ENCODE measurements at regions not wholly inside any gene's neighbourhood (a gene's known extent, or its start where the extent isn't known, plus 50 kb on each side); places are given as distances from the start of the nearest gene placed in this dataset.

DNA sequence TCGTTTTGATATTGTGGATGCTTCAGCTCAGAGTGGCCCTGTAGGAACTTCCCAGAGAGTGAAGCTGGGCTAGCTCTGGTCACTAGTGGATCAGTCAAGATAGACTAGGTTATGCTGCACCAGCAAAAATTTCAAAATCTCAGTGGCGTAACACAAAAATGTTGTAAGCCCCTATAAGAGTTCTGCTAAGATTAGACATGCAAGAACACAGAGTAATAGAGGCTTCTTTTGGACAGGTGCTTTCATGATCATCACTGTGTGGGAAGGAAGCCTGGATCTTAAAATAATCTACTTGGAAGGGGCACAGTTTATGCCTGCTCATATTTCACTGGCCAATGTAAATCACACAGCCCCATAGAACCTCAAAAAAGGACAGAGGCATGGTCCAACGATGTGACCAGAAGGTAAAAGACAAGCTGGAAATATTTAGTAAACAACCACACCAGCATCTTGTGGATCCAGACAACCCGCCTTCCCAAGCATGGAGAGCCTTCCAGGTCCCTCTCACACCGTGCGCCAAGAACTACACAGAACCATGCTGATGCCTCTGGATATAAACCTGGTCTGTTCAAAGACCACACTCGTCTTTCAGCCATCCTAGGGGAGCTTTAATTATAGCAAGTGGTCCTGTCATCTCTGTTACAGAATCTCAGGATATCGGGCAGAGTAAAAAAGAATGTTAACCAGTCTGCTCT is 554.3 kb downstream of the EPHB1 start:
- DNase-seq (ENCODE audit: insufficient read length, low spot score) (no peak), FAIRE-seq (no peak)
- TF ChIP-seq POLR2AphosphoS5 (IDR thresholded peaks at IDR 0.05; ENCODE audit: low read depth, low read length): no peak
- no peak for TF ChIP-seq POLR2A (IDR thresholded peaks at IDR 0.05; ENCODE audit: low read depth, low read length)
- no peak for TF ChIP-seq SPI1 (IDR thresholded peaks at IDR 0.05; ENCODE audit: low read depth, low read length)
- TF ChIP-seq TAF1 (IDR thresholded peaks at IDR 0.05; ENCODE audit: low read depth, low read length): no peak
- no peak for TF ChIP-seq POU2F2 (IDR thresholded peaks at IDR 0.05; ENCODE audit: low read depth, low read length)
- TF ChIP-seq PAX5 (IDR thresholded peaks at IDR 0.05; ENCODE audit: insufficient read depth, low read length, severe bottlenecking): no peak

DNA sequence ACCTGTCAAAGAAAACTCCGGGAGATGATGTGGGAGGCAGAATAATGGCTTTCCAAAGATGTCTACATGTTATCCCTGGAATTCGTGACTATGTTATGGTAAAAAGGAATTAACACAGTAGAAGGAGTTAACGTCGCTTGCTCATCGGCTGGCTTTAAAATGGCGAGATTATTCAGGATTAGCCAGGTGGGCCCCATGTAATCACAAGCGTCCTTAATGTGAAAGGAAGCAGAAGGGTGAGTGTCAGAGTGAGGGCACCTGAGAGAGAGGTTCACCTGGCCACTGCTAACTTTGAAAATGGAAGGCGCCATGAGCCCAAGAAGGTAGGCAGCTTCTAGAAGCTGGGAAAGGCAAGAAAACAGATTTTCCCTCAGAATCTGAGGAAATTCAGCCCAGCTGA is 557.2 kb downstream of the EPHB1 start:
- TF ChIP-seq POLR2AphosphoS5 (IDR thresholded peaks at IDR 0.05; ENCODE audit: low read depth, low read length) (no peak), SPI1 (IDR thresholded peaks at IDR 0.05; ENCODE audit: low read depth, low read length) (no peak), POU2F2 (IDR thresholded peaks at IDR 0.05; ENCODE audit: low read depth, low read length) (no peak), POLR2A (IDR thresholded peaks at IDR 0.05; ENCODE audit: low read depth, low read length) (no peak), PAX5 (IDR thresholded peaks at IDR 0.05; ENCODE audit: insufficient read depth, low read length, severe bottlenecking) (no peak), TAF1 (IDR thresholded peaks at IDR 0.05; ENCODE audit: low read depth, low read length) (no peak)
- DNase-seq (ENCODE audit: insufficient read length, low spot score): no peak
- no peak for FAIRE-seq

DNA sequence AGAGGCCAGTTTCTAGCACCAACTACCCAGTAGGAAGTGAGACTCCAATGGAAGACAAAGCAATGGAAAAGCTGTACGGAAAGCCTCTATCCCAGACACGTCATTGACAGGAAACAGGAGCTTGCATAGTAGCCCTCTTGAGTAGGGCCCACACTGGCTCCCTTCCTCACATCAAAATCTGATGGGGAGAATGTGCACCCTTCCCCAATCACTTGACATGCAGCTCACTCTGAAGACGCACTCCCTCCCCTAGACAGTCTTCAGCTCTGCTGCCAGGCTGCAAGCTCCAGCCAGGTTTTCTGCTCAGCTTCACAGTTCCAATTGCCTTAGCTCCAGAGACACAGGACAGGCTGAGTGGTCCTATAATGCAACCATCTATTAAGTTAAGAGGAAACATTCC is 567.8 kb downstream of the EPHB1 start:
- no peak for DNase-seq (ENCODE audit: insufficient read length, low spot score)
- no peak for FAIRE-seq
- TF ChIP-seq POU2F2 (IDR thresholded peaks at IDR 0.05; ENCODE audit: low read depth, low read length) (no peak), SPI1 (IDR thresholded peaks at IDR 0.05; ENCODE audit: low read depth, low read length) (no peak), POLR2AphosphoS5 (IDR thresholded peaks at IDR 0.05; ENCODE audit: low read depth, low read length) (no peak), POLR2A (IDR thresholded peaks at IDR 0.05; ENCODE audit: low read depth, low read length) (no peak), PAX5 (IDR thresholded peaks at IDR 0.05; ENCODE audit: insufficient read depth, low read length, severe bottlenecking) (no peak), TAF1 (IDR thresholded peaks at IDR 0.05; ENCODE audit: low read depth, low read length) (no peak)

DNA sequence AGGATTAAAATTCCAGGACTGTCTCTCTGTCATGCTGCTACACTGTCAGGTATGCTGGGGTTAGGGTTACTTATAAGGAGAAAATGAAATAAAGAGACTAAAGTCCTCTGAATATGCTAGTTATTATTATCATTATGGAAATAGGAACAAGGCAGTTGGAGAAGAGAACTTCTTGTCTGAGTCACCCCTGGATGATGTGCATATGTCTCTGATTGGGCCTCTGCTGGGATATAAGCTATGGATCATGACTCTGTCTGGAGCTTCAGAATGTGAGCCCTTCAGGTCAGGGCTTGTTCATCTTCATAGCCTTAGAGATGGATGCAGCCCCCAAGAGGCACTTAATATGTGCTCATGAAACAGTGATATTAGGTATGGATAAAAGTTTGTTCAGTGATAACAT is 569.6 kb downstream of the EPHB1 start:
- no peak for FAIRE-seq
- no peak for TF ChIP-seq POU2F2 (IDR thresholded peaks at IDR 0.05; ENCODE audit: low read depth, low read length)
- TF ChIP-seq POLR2AphosphoS5 (IDR thresholded peaks at IDR 0.05; ENCODE audit: low read depth, low read length): no peak
- no peak for TF ChIP-seq SPI1 (IDR thresholded peaks at IDR 0.05; ENCODE audit: low read depth, low read length)
- TF ChIP-seq TAF1 (IDR thresholded peaks at IDR 0.05; ENCODE audit: low read depth, low read length): no peak
- no peak for TF ChIP-seq POLR2A (IDR thresholded peaks at IDR 0.05; ENCODE audit: low read depth, low read length)
- no peak for TF ChIP-seq PAX5 (IDR thresholded peaks at IDR 0.05; ENCODE audit: insufficient read depth, low read length, severe bottlenecking)
- no peak for DNase-seq (ENCODE audit: insufficient read length, low spot score)

DNA sequence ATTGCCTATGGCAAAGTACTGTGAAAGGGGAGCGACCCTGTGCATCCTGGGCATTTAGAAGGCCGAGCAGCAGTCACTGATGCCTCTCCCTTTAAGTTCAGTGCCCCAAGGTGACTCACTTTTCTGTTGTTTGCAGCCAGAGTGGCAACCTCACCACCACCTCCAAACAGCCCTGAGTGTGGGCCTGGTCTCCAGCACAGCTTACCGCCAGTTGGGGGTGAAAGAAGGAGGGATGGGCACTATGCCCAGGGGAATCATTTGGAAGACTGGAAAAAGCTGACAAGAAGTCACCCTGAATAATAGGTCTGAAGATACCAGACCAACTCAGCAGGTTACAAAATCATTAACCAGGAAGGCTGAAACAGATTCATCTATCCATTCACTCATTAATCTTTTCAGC is 571.8 kb downstream of the EPHB1 start:
- DNase-seq (ENCODE audit: insufficient read length, low spot score) (no peak), FAIRE-seq (no peak)
- no peak for TF ChIP-seq SPI1 (IDR thresholded peaks at IDR 0.05; ENCODE audit: low read depth, low read length)
- TF ChIP-seq POU2F2 (IDR thresholded peaks at IDR 0.05; ENCODE audit: low read depth, low read length): no peak
- no peak for TF ChIP-seq PAX5 (IDR thresholded peaks at IDR 0.05; ENCODE audit: insufficient read depth, low read length, severe bottlenecking)
- no peak for TF ChIP-seq POLR2A (IDR thresholded peaks at IDR 0.05; ENCODE audit: low read depth, low read length)
- no peak for TF ChIP-seq POLR2AphosphoS5 (IDR thresholded peaks at IDR 0.05; ENCODE audit: low read depth, low read length)
- no peak for TF ChIP-seq TAF1 (IDR thresholded peaks at IDR 0.05; ENCODE audit: low read depth, low read length)

DNA sequence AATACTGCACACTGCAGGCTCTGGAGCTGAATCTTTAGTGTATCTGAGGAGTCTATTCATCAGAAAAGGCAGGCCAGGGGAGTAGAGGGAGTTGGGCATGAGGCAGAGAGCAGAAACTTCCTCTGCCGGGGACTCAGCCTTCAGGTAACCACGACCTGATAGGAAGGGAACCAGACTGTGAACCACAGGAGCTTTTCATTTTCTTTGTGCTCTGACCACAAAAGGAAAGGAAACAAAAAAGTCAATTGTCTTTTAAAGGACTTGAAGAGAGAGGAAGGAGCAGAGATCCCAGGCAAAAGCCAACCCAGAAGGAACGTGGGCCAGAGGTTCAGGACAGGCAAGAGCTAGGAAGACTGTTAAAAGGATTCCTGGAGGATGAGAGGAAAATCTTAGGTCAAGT is 573.3 kb downstream of the EPHB1 start:
- no peak for DNase-seq (ENCODE audit: insufficient read length, low spot score)
- TF ChIP-seq POU2F2 (IDR thresholded peaks at IDR 0.05; ENCODE audit: low read depth, low read length) (no peak), TAF1 (IDR thresholded peaks at IDR 0.05; ENCODE audit: low read depth, low read length) (no peak), POLR2A (IDR thresholded peaks at IDR 0.05; ENCODE audit: low read depth, low read length) (no peak), SPI1 (IDR thresholded peaks at IDR 0.05; ENCODE audit: low read depth, low read length) (no peak), PAX5 (IDR thresholded peaks at IDR 0.05; ENCODE audit: insufficient read depth, low read length, severe bottlenecking) (no peak), POLR2AphosphoS5 (IDR thresholded peaks at IDR 0.05; ENCODE audit: low read depth, low read length) (no peak)
- no peak for FAIRE-seq

DNA sequence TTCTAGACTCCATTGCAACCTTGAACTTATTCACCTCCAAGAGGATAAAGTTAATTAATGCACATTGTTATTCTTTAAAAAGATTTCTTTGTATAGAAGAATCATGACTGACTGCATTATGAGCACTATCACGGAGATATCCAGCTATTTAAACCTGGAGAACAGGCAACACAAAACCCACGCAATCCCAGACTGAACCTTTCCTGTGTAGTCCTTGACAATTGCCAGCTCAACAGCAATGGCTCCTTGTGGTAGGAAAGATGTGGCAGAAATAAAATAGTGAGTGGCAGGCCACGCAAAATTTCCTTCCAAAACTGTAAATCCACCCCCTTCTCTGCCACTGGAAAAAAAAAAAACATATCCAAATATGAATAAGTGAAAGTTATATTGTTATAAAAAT is 573.7 kb downstream of the EPHB1 start:
- TF ChIP-seq SPI1 (IDR thresholded peaks at IDR 0.05; ENCODE audit: low read depth, low read length) (no peak), POLR2AphosphoS5 (IDR thresholded peaks at IDR 0.05; ENCODE audit: low read depth, low read length) (no peak), POU2F2 (IDR thresholded peaks at IDR 0.05; ENCODE audit: low read depth, low read length) (no peak), PAX5 (IDR thresholded peaks at IDR 0.05; ENCODE audit: insufficient read depth, low read length, severe bottlenecking) (no peak), POLR2A (IDR thresholded peaks at IDR 0.05; ENCODE audit: low read depth, low read length) (no peak), TAF1 (IDR thresholded peaks at IDR 0.05; ENCODE audit: low read depth, low read length) (no peak)
- DNase-seq (ENCODE audit: insufficient read length, low spot score) (no peak), FAIRE-seq (no peak)

DNA sequence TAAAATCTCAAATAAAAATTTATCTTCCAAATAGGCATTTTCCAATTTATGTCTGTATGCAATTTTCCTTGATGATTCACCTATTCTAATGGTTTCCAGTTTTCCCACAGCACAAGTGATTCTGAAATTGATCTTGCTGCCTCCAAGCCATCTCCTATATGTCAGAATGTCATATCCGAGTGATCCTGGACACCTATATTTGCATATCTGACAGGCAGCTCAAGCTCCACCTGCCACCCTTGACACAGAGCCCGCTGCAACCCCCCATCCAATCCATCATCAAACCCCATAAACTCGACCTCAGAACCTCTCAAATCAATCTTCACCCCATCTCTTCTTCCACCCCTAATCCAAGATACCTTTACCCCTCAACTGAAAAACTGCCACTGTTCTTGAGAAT is 579.5 kb downstream of the EPHB1 start:
- TF ChIP-seq PAX5 (IDR thresholded peaks at IDR 0.05; ENCODE audit: insufficient read depth, low read length, severe bottlenecking) (no peak), SPI1 (IDR thresholded peaks at IDR 0.05; ENCODE audit: low read depth, low read length) (no peak)
- no peak for DNase-seq (ENCODE audit: insufficient read length, low spot score)
- FAIRE-seq: no peak

DNA sequence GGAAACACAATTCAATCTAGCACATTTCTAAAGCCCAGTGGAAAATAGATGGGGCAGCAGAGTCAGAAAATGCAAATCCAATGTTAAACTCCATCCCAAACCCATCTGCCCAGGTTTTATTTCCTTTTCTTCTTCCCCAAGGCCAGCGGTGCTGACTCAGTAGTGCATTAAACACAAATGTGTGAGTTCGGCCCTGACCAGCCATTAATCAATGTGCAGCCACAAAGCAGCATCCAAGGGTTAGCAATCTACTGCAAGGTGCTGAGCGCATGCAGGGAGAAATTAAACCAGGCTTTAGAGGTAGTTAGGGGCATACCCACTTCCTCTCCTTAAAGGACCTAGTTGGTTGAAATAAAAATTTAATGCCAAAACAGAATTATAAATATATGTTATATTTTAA is 583.3 kb upstream of the PPP2R3A start:
- FAIRE-seq: no peak
- TF ChIP-seq POLR2A (IDR thresholded peaks at IDR 0.05; ENCODE audit: low read depth, low read length): no peak
- TF ChIP-seq SPI1 (IDR thresholded peaks at IDR 0.05; ENCODE audit: low read depth, low read length): no peak
- no peak for TF ChIP-seq TAF1 (IDR thresholded peaks at IDR 0.05; ENCODE audit: low read depth, low read length)
- no peak for TF ChIP-seq POLR2AphosphoS5 (IDR thresholded peaks at IDR 0.05; ENCODE audit: low read depth, low read length)
- no peak for TF ChIP-seq POU2F2 (IDR thresholded peaks at IDR 0.05; ENCODE audit: low read depth, low read length)
- TF ChIP-seq PAX5 (IDR thresholded peaks at IDR 0.05; ENCODE audit: insufficient read depth, low read length, severe bottlenecking): no peak
- no peak for DNase-seq (ENCODE audit: insufficient read length, low spot score)

DNA sequence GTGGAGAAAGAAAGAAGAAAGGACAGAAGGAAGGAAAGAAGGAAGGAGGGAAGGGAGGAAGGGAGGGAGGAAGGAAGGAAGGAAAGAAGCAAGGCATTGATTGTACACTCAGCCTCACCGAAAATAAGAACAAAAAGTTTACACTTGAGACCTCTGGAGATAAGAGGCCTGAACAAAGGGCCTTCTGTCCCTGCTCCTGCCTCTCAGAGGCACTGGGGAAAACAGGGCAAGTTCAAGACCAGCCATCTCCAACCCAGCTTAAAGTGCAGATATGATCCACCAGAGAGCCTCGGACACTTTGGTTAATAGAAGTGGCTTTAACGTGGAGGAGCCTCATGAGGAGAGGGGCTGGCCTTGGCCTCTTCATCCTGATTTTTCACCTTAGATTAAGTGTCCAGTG is 582.9 kb upstream of the PPP2R3A start:
- TF ChIP-seq SPI1 (IDR thresholded peaks at IDR 0.05; ENCODE audit: low read depth, low read length) (no peak), POLR2AphosphoS5 (IDR thresholded peaks at IDR 0.05; ENCODE audit: low read depth, low read length) (no peak), PAX5 (IDR thresholded peaks at IDR 0.05; ENCODE audit: insufficient read depth, low read length, severe bottlenecking) (no peak), POLR2A (IDR thresholded peaks at IDR 0.05; ENCODE audit: low read depth, low read length) (no peak), POU2F2 (IDR thresholded peaks at IDR 0.05; ENCODE audit: low read depth, low read length) (no peak)
- FAIRE-seq (no peak), DNase-seq (ENCODE audit: insufficient read length, low spot score) (no peak)

All from GM12891 (cell line).